DND-41 (cell line): ENCODE measurements at regions not wholly inside any gene's neighbourhood (a gene's known extent, or its start where the extent isn't known, plus 50 kb on each side); places are given as distances from the start of the nearest gene placed in this dataset.

Experiments used
- CTCF ChIP-seq: IDR thresholded peaks from 2 replicates; pipeline ENCODE4 v1.5.1; 2012; ENCODE audit warnings: borderline replicate concordance, low read length, moderate library complexity, mild to moderate bottlenecking; ENCODE audit not compliant: poor library complexity, severe bottlenecking; ENCODE audit errors: extremely low read depth
- EZH2 ChIP-seq: IDR thresholded peaks from 3 replicates; pipeline ENCODE4 v1.6.1; 2012; ENCODE audit warnings: borderline replicate concordance, low read depth, mild to moderate bottlenecking, moderate library complexity, low read length, inconsistent platforms; ENCODE audit not compliant: severe bottlenecking

- TF ChIP-seq CTCF (no peak), EZH2 (no peak)
These were observed 757.2 kb downstream of the BRD1 start for GRCh38 chr22:49070501-49070900.
